Activated CD4-positive, alpha-beta T cell treated with anti-CD3 and anti-CD28 coated beads, Interleukin-2, amount 10 ng/mL, durations not matched to agents 24 days and 14 days (primary cell): ENCODE measurements at regions not wholly inside any gene's neighbourhood (a gene's known extent, or its start where the extent isn't known, plus 50 kb on each side); places are given as distances from the start of the nearest gene placed in this dataset.

Source experiments
- DNase-seq: peaks from one replicate; pipeline ENCODE4 v3.0.0; 2022
- H3K27ac Mint-ChIP-seq: one replicate; pipeline ENCODE4 v1.8.0; 2022; ENCODE audit warnings: mild to moderate bottlenecking, mixed read lengths
- H3K27me3 Mint-ChIP-seq: one replicate; pipeline ENCODE4 v1.8.0; 2022; ENCODE audit warnings: mixed read lengths
- H3K36me3 Mint-ChIP-seq: one replicate; pipeline ENCODE4 v1.8.0; 2022; ENCODE audit warnings: low read depth, mild to moderate bottlenecking, mixed read lengths
- H3K4me1 Mint-ChIP-seq: one replicate; pipeline ENCODE4 v1.8.0; 2021; ENCODE audit warnings: mixed read lengths
- H3K4me3 Mint-ChIP-seq: one replicate; pipeline ENCODE4 v1.8.0; 2022; ENCODE audit warnings: mild to moderate bottlenecking, moderate library complexity, mixed read lengths
- H3K9me3 Mint-ChIP-seq: one replicate; pipeline ENCODE4 v1.8.0; 2021; ENCODE audit warnings: mixed read lengths
- intact Hi-C: fragments of 100-400 bp; cut with micrococcal nuclease; formaldehyde crosslinking; loops from one replicate; pipeline ENCODE4 v1.15.1; 2023

DNA sequence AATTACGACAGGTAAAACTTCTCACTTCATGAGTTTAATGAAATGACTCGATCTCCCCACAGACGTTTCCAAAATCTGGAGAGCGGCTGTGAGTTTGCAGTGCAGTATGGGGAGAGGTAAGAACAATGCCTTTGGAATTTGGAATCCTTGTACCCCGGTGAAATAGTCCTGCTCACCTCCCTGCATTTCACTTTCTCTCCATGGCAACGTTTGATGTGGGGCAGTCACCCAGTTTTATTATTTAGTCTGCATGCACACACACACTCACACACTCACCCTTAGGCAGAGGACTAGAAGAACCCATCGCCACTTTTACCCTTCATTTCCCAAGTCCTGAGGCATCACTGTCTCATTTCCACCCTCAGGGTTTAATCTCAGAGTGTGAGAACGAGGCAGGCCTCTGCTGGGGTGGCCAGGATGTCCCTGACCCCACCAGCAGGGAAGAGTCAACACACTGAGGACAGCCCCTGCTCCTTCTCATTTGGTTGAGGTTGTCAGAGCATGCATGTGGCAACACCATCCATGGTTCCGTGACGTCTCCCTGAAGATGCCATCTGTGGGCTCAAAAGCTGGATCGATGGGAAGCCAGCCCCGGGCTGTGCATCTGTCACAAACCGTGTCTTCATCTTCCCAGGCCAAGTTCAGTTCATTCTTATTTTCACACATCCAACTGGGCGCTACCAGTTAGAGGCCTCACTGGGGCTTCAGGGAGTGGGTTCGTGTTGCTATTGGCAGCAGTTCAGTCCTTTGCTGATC is 119.8 kb upstream of the TRIM2 start:
- H3K36me3 Mint-ChIP-seq, result no peaks in the 10 kb centered on the region
- peak; percentile 40 for DNase-seq
- H3K9me3 Mint-ChIP-seq, result peaks cover 4% of the 10 kb centered on the region
- intact Hi-C loops, result no loop called here
- peaks cover 22% of the 10 kb centered on the region for H3K27me3 Mint-ChIP-seq
- no peak overlapping the region for H3K4me3 Mint-ChIP-seq
- no peak overlapping the region for H3K27ac Mint-ChIP-seq
- peaks cover 17% of the 10 kb centered on the region for H3K4me1 Mint-ChIP-seq

DNA sequence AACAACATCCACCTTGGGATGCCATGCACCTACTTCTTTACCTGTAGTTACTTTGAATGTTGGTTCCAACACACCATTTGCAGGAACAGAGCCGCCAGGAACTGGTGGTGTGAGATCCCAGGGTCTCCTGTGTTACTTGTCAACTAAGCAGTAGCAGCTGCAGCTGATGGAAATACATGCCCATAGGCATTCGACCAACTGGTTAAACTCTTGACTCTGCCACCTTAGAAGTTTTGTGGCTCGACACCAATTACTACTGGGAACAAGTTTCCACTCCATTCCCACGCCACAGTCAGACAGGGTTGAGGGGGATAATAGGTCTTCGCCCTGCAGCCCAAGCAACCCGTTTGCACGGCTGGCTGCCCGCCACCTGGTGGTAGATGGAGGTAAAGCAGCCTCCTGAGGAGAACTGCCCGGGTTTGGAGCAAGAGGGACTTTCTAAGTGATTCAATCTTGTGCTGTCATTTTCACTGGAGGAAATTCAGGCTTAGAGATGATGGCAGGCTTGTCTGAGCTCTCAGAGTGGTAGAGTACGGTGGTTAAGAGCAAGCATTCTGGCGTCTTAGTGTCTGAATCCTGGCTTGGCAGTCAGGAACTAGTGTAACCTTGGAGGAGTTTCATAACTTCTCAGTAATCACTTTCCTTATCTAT is 119.1 kb upstream of the TRIM2 start:
- H3K4me3 Mint-ChIP-seq, result no peak overlapping the region
- DNase-seq, result peak; percentile 94
- peaks cover 4% of the 10 kb centered on the region for H3K9me3 Mint-ChIP-seq

DNA sequence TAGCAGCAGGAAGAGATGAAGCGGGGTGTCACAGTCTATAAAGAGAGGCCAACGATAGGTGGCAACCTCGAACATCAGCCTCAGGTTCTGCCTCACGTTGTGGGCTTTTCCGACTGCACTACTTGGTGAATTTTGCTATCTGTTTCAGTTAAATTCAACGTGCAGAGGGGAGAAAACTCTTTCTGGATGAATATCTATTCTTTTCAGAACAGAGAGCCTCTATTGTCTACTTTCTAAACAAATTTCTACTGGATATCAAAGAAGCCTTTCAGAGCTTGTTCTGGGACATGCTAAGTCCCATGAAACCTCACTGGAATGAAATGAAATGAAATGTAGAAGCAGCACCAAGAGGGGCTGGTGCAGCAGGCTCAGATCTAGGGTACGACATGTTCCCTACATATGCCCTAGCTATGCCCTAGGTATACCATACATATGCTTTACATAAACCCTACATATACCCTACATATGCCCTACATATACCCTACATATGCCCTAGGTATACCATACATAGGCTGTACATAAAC is 116.5 kb upstream of the TRIM2 start:
- peaks cover 13% of the 10 kb centered on the region for H3K4me1 Mint-ChIP-seq
- H3K27me3 Mint-ChIP-seq, result peaks cover 13% of the 10 kb centered on the region
- intact Hi-C loops, result no loop called here
- no peak overlapping the region for H3K4me3 Mint-ChIP-seq
- H3K27ac Mint-ChIP-seq, result no peak overlapping the region
- H3K36me3 Mint-ChIP-seq, result no peaks in the 10 kb centered on the region
- H3K9me3 Mint-ChIP-seq, result peaks cover 4% of the 10 kb centered on the region
- DNase-seq, result no peak

More for the DNA sequence above, 119.1 kb upstream of the TRIM2 start:
- Mint-ChIP-seq H3K27me3 (peaks cover 17% of the 10 kb centered on the region), H3K27ac (no peak overlapping the region), H3K4me1 (peaks cover 17% of the 10 kb centered on the region), H3K36me3 (no peaks in the 10 kb centered on the region)
- intact Hi-C loops, result loop anchor here (1.0 kb wide), 2 partner anchors 31 to 239 kb away; no protein-coding TSS in a partner anchor

DNA sequence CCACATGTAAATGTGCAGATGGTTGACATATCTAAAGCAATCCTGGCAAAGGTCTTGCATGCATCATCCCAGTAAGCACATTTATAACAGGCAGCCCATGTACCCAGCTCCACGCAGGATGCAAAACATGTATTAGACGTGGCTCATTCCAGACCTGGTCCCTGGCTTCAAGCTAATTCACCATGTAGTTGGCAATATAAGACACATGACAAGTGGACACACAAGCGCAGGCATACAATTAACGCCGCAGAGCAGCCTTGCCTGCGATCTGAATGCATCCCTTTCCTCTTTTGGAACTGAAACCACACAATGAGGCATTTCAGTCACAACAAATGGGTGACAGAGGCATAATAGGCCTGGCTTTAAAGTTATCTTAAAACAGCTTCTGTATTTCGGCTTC is 114.5 kb upstream of the TRIM2 start:
- Mint-ChIP-seq H3K9me3 (peaks cover 4% of the 10 kb centered on the region), H3K27ac (no peak overlapping the region), H3K4me1 (peaks cover 9% of the 10 kb centered on the region), H3K36me3 (no peaks in the 10 kb centered on the region), H3K27me3 (peaks cover 10% of the 10 kb centered on the region), H3K4me3 (no peak overlapping the region)
- no peak for DNase-seq
- intact Hi-C loops, result no loop called here

DNA sequence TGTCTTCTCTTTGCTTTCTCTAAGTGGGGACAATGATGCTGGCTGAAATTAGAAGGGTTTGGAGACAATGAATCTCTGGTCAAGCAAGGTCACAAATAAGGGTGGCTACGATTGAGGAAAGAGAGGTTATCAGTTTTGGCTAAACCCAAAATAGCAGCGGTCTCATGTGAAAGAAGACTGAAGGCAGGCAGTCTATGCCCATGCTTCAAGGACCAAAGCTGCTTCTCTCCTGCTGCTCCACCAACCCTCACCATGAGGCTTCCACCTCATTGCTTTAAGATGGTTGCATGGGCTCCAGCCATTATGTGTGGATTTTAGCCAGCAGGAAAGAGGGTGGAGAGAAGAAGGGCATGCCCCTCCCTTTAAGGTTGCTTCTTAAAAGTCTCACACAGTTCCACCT is 114.1 kb upstream of the TRIM2 start:
- Mint-ChIP-seq H3K27me3 (peaks cover 10% of the 10 kb centered on the region), H3K36me3 (no peaks in the 10 kb centered on the region), H3K4me1 (peaks cover 7% of the 10 kb centered on the region), H3K4me3 (no peak overlapping the region), H3K9me3 (peaks cover 4% of the 10 kb centered on the region), H3K27ac (no peak overlapping the region)
- DNase-seq, result no peak
- intact Hi-C loops, result no loop called here

DNA sequence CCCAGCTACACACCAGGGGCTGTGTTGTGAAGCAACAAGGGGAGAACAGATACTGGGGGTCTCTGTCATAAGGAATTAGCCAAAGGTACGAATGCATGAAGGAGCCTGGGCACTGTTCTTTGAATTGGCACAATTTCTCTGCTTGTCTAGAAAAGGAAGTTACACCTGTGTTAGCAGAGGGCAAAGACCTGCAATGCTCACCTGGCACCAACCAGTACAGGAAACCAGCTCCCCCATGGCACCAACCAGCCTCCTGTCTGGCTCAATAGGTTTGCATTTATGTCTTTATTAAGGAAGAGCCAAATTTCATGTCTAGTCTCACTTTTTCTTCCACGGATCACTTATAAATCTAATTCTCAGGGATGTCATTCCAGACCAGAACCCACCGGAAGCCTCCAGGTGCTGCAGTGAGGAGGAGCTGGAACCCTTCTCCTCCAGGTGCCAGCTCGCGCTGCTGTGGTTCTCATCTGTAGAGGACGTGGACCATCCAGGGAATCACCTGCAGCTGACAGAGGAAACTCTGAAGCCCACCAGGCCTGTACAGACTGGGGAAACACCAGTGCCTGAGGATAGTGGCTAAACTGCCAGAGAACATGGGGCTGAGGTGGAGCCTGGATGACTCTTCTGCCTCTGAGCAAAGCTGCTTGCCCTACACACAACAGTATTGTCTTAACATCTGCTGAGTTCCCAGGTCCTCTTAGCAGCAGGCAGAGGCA is 113.4 kb upstream of the TRIM2 start:
- Mint-ChIP-seq H3K27ac (no peak overlapping the region), H3K9me3 (peaks cover 4% of the 10 kb centered on the region), H3K4me1 (peaks cover under 1% of the 10 kb centered on the region), H3K27me3 (peaks cover 7% of the 10 kb centered on the region), H3K4me3 (no peak overlapping the region), H3K36me3 (no peaks in the 10 kb centered on the region)
- intact Hi-C loops, result no loop called here
- no peak for DNase-seq

DNA sequence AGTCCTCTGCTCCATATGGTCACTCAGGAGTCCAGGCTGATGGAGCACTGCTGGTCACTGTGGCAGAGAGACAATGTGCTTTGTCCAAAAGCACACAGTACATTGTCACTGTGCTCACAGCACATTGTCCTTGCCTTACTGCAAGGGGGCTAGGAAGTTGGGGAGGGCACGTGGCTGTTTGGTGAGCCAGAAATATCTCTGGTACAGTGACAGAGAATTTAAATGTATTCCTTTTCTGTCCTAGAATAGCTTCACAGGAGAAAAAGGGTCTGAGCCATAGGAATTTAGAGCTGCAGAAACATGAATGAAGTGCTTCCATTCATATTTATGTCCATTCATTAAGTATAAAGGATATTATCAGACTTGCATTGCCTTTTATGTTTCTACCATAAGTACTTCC is 110.8 kb upstream of the TRIM2 start:
- no peaks in the 10 kb centered on the region for H3K4me1 Mint-ChIP-seq

DNA sequence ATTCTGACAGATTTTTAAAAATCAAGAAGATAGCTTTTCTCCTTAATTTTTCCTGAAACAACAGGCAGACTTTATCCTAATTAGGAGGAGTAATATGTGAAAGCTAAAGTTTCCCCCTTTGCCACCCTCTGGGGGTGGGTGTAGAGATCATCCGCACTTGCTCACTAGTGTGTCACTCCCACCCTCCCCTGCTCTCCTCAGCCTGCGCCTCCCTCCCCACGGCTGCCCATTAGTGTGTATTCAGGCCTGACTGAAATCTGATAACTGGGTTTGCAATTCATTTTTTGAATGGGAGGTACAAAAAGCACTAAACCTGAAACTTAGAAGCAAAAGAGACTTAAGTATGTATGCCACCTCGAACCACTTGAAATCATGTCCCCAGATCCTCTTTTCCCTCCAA is 110.4 kb upstream of the TRIM2 start:
- no peak for DNase-seq
- Mint-ChIP-seq H3K27ac (no peak overlapping the region), H3K36me3 (no peaks in the 10 kb centered on the region), H3K9me3 (no peaks in the 10 kb centered on the region), H3K27me3 (peaks cover 5% of the 10 kb centered on the region), H3K4me3 (no peak overlapping the region), H3K4me1 (no peaks in the 10 kb centered on the region)
- intact Hi-C loops, result no loop called here

More for the DNA sequence above, 110.8 kb upstream of the TRIM2 start:
- Mint-ChIP-seq H3K27ac (no peak overlapping the region), H3K9me3 (no peaks in the 10 kb centered on the region), H3K27me3 (peaks cover 7% of the 10 kb centered on the region), H3K36me3 (no peaks in the 10 kb centered on the region), H3K4me3 (no peak overlapping the region)
- intact Hi-C loops, result no loop called here
- no peak for DNase-seq

DNA sequence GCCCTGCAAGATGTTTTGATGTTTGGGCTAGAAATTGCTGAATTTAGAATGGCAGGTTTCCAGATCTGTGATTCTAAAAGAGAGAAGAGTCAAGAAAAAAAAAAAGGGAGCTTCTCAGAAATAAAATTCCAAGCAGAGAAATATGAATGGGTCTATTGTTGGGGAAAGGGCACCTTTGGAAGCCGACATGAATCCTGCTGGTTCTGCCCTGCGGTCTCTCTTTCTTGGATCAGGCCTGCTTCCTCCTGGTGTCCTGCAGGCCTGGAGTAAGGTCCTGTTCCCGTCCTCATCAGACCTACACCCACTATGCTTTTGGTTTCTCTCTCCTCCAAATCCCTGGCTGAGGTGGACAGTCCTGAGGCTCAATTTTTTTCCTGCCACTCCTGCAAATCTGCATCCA is 109.8 kb upstream of the TRIM2 start:
- DNase-seq, result no peak
- intact Hi-C loops, result no loop called here
- H3K4me3 Mint-ChIP-seq, result no peak overlapping the region
- no peaks in the 10 kb centered on the region for H3K4me1 Mint-ChIP-seq
- H3K27me3 Mint-ChIP-seq, result peaks cover 5% of the 10 kb centered on the region
- no peaks in the 10 kb centered on the region for H3K36me3 Mint-ChIP-seq
- no peak overlapping the region for H3K27ac Mint-ChIP-seq
- no peaks in the 10 kb centered on the region for H3K9me3 Mint-ChIP-seq

DNA sequence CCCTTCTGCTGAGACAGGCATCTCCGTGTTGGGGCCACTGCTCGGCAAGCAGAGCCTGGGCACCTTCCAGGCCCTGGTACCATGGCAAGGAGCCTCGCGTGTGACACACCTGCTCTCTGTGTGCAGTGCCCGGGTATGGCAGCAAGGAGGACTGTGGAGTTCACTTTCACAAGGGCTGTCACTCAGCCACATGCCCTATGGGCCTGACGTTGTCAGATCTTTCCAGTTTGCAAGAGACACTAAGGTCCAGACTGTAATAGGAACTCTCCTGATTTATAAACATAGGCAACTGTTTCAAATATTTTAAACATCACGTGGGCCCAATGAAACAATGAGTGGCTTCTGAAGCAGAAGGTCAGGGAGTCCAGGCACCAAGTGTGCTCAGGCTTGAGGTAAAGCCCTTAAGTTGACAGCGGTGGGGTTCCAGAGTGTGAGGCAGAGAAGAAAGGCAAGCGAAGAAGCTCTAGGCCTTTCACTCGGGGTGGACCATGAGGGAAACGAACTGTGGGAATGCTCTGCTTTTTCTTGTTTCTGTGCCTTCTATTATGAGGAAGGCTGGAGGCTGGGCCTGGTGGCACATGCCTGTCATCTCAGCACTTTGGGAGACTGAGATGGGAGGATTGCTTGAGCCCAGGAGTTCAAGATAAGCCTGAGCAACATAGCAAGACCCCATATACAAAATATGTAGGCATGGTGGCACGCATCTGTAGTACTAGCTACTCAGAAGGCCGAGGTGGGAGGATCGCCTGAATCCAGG is 108.6 kb upstream of the TRIM2 start:
- no peaks in the 10 kb centered on the region for H3K36me3 Mint-ChIP-seq
- H3K4me1 Mint-ChIP-seq, result no peaks in the 10 kb centered on the region
- H3K27me3 Mint-ChIP-seq, result peaks cover 11% of the 10 kb centered on the region
- peak; percentile 51 for DNase-seq
- intact Hi-C loops, result no loop called here
- H3K4me3 Mint-ChIP-seq, result no peak overlapping the region
- no peaks in the 10 kb centered on the region for H3K9me3 Mint-ChIP-seq
- no peak overlapping the region for H3K27ac Mint-ChIP-seq

DNA sequence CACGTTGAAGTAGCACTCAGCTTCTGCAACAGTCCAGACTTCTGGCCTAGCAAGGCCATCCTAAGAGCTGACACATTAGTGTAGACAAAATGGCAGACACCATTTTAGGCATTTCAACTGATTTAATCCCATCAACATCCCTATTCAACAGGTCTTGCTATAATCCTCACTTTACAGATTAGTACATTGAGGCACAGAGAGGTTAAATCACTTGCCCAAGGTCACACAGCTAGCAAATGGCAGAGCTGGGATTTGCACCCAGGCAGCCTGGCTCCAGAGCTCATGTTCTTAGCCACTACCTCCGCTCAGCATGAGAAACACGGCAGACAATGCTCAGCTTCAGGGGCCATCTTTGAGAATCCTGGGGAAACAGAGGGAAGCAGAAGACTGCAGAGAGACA is 107.9 kb upstream of the TRIM2 start:
- Mint-ChIP-seq H3K4me1 (no peaks in the 10 kb centered on the region), H3K27ac (no peak overlapping the region), H3K9me3 (no peaks in the 10 kb centered on the region), H3K4me3 (no peak overlapping the region), H3K36me3 (no peaks in the 10 kb centered on the region), H3K27me3 (peaks cover 12% of the 10 kb centered on the region)
- intact Hi-C loops, result no loop called here
- DNase-seq, result no peak

DNA sequence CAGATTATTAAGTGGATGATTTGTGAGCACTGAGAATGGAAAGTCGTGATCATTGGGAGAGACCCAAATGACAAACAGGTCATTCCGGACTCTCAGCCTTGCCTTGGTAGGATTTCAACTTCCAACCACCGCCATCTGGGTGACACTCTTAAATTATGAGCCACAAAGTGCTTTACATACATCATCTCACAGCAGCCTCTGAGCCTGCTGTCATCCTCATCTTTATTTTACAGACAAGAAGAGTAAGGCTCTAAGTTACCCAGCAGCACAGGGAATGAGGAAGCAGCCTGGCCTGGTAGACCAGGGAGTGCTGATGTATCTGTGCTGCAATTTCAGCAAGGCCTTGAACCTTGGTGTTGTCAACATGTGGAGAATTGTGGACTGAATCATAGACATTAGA is 105.8 kb upstream of the TRIM2 start:
- H3K27ac Mint-ChIP-seq, result no peak overlapping the region
- H3K4me3 Mint-ChIP-seq, result no peak overlapping the region
- no peak for DNase-seq
- intact Hi-C loops, result no loop called here
- no peaks in the 10 kb centered on the region for H3K4me1 Mint-ChIP-seq
- peaks cover 25% of the 10 kb centered on the region for H3K27me3 Mint-ChIP-seq
- H3K9me3 Mint-ChIP-seq, result no peaks in the 10 kb centered on the region
- no peaks in the 10 kb centered on the region for H3K36me3 Mint-ChIP-seq

DNA sequence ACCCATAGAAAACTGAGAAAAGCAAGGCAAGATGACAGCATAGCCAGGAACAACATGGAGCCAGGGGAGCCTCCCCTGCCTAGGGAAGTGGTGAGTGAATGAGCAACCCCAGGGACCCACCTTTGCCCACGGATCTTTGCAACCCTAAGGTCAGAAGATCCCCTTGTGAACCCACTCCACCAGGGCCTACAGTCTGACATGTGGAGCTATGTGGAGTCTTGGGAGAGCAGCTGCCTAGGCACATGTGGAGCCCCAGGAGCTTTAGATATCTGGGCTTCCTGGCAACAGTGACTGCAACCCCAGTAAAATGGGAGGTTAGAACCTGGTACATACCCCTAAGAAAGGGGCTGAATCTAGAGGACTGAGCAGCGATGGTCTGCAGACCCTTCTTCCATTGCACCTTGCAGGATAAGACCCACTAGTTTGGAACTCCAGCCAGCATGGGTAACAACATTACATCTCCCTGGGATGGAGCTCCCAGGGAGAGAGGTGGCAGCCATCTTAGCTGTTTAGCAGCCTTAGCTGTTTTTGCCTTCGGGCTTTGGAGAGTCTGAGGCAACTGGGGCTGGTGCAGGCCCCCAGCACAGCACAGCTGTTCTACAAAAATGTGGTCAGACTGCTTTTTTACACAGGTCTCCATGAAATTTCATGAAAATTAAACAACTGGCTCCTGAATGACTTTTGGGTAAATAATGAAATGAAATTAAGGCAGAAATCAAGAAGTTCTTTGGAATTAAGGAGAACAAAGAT is 104.7 kb upstream of the TRIM2 start:
- intact Hi-C loops, result no loop called here
- H3K36me3 Mint-ChIP-seq, result no peaks in the 10 kb centered on the region
- DNase-seq, result no peak
- H3K27ac Mint-ChIP-seq, result no peak overlapping the region
- no peaks in the 10 kb centered on the region for H3K9me3 Mint-ChIP-seq
- no peaks in the 10 kb centered on the region for H3K4me1 Mint-ChIP-seq
- no peak overlapping the region for H3K4me3 Mint-ChIP-seq
- peaks cover 36% of the 10 kb centered on the region for H3K27me3 Mint-ChIP-seq
